Activated CD4-positive, alpha-beta T cell treated with anti-CD3 and anti-CD28 coated beads, Interleukin-2, amount 50 U/mL, for 16 hours (primary cell): ENCODE measurements at regions not wholly inside any gene's neighbourhood (a gene's known extent, or its start where the extent isn't known, plus 50 kb on each side); places are given as distances from the start of the nearest gene placed in this dataset.
"Not testable (repeated sequence)": the region's sequence is repeated elsewhere in the genome, so short reads cannot be mapped to it uniquely, and the experiment has no call there.

Experiments
- DNase-seq: peaks from one replicate; pipeline ENCODE4 v3.0.0-alpha.2; 2020

DNA sequence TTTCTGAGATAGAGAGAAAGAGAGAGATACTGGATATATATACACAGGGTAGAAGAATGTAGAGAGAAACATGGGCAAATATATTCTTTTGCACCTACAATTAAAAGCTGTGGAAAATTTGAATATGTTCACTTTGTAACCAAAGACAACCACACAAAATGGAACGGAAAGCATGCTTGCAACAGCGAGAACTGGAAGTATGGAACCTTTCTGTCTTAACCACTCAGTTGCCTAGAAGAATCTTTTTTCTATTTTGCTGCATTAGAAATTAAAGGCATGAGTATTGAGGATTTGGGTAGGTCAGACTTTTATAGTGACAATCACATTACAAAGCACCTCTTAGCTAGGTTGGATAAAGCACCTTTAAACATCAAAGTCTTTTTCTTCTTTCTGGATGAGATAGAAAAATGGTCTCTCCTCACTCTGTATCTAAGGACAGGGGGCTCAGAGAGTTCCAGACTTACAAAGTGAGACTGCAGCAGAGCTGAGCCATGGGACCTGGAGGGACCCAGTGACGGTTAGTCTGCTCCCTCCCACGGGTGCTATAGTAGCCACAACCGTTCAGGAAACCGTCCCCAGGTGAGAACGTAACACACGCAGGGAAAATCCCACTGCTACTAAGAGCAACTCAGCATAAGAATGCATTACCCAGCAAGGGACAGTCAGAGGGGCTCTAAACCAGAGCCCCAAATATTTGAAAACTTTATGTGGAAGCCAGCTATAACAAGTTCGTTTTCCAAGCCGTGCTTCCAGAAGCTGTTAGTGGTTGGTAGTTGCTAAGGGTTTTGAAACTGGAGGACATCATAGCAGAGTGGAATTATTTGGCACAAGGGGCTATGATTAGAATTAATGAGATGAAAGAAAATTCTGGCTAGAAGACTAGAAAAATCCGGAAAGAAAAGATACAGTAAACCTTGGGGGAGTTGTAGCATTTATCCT lies 97.1 kb downstream of the DAD1 start:
- peak; percentile 64 for DNase-seq

DNA sequence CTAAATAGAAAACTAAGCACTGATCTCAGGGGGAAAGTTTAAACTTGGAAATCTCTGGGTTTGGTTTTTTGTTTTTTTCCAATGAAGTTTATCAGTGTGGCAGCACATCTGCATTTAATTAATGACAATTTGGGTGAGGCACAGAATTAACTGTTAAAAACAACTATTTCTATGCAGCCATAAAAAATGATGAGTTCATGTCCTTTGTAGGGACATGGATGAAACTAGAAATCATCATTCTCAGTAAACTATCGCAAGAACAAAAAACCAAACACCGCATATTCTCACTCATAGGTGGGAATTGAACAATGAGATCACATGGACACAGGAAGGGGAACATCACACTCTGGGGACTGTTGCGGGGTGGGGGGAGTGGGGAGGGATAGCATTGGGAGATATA lies 98.0 kb downstream of the DAD1 start:
- not testable (repeated sequence) for DNase-seq

GRCh38 chr14:22489957-22490950 lies 98.8 kb downstream of the DAD1 start:
- peak; percentile 59 for DNase-seq

GRCh38 chr14:22489244-22489545 lies 99.8 kb downstream of the DAD1 start:
- no peak for DNase-seq

DNA sequence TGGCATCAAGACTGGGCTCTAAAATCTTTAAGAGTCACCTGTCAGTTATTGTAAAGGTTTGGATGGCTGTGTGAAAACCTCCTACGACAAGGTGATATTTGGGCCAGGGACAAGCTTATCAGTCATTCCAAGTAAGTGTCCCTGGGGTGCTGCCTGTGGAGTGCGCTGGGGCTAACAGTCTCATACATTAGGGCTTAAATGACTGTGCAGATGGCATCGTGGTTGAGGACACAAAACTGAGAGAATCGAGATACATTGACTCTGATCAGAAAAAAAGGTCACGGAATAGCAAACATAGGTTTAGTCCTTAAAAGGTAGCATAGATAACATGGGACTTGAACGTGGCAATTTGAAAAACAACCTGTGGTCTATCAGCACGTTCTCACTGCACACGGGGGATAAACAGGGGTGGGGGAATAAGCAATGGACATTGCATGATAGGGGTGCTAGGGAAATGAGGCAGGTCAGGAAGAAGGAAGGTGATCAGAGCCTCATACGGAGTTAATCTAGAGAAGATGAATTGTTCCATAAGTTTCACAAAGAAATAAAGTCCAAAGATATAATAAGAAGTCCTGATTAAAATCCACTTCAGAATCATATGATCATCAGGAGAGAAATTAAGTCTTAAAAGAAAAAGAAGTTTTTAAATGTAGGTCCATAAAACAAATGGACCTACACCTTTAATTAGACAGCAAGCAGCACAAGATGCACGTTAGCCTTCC lies 100.3 kb downstream of the DAD1 start:
- no peak for DNase-seq

GRCh38 chr14:22487941-22488340 lies 101.1 kb downstream of the DAD1 start:
- no peak for DNase-seq

DNA sequence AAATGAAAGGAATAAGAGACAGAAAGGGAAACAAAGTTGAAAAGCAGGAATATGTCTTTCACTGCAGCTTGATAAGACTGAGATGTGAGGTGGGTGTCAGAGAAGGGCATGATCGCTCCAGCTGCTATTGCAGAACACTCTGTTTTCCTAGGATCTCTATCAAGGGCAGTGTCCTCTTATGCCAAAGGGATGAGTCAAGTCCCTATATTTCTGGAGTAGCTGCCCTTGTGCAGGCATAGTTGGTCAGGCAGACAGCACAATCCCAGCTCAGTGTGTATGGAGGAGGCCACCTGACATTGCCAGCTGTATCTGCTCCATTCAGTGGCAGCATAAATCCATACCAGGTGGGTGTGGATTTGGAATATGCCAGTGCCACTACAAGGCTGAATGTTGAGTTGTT lies 101.6 kb downstream of the DAD1 start:
- no peak for DNase-seq

GRCh38 chr14:22486675-22487074 lies 102.3 kb downstream of the DAD1 start:
- DNase-seq: no peak

DNA sequence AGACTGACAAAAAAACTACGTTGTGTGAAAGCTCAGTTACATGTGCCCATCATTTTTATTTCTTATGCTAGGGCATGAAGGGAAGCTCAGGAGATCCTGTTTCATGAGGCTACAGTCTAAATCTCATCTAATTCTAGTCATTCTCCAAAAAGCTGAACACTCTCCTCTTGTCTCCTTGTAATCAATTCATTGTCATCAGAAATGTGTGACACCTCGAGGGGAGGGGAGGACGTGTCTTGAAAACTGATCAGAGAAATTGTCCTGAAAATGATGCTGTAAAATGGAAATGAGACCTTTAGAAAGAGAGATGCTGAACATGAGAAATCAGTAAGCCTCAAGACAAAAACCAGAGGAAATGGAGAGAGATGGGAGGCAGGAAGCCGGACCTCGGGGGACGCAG lies 103.4 kb downstream of the DAD1 start:
- DNase-seq: no peak

- DNase-seq: no peak
Measured at GRCh38 chr14:22485178-22485577, 103.8 kb downstream of the DAD1 start.

DNA sequence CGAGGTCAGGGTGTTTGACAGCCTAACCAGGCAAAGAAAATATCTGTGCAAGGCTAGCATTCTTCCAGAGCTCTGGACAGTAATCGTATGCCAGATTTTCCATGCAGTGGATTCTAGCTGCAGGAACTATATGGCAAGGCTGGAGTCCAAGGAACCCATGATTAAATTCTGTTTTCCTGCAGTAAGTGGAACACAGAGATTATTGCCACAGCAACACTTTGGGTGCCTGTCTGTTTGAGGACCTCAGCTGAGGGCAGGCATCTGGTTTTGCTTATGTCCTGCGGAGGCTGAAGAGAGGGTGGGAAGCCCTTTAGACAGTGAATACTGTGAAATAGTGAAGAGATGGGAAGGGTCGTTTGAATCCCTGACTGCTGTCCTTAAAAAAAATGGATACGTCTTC lies 104.4 kb downstream of the DAD1 start:
- DNase-seq: no peak

DNA sequence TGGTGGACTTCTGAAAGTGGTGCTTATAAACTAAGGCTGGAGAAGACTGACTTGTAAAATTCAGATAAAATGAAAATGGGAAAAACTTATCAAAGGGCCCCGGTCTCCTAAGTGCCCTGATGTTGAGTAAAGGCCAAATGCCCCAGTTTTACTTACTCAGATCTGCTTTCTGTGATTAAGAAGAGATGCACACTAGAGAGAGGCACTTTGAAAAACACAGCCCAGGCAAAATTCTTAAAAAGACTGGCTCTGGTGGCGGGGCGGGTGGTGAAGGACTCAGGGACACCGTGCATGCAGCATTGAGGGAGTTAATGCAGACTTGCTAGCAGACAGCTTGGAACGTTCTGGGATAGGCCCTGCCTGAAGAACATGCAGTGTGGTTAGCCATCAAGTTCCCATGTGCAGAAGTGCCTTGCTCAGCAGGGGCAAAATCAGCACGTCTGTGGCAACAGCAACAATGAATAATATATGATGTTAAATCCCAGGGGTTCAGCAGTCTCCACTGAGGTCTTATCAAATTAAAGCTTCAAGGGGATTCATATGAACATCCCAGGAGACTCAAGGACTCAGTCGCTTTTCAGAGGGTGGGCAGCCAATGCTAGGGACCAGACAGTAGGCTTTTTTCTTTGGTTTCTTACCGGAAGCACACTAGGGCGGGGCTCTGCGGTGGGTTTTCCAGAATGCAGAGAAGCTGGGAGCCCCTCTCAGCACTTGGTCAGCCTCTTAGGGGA lies 105.0 kb downstream of the DAD1 start:
- DNase-seq: no peak

- DNase-seq: no peak
Measured at GRCh38 chr14:22482782-22483553, 106.1 kb downstream of the DAD1 start.

GRCh38 chr14:22482085-22482694 lies 106.8 kb downstream of the DAD1 start:
- DNase-seq: no peak

GRCh38 chr14:22481546-22481945 lies 107.5 kb downstream of the DAD1 start:
- DNase-seq: no peak

DNA sequence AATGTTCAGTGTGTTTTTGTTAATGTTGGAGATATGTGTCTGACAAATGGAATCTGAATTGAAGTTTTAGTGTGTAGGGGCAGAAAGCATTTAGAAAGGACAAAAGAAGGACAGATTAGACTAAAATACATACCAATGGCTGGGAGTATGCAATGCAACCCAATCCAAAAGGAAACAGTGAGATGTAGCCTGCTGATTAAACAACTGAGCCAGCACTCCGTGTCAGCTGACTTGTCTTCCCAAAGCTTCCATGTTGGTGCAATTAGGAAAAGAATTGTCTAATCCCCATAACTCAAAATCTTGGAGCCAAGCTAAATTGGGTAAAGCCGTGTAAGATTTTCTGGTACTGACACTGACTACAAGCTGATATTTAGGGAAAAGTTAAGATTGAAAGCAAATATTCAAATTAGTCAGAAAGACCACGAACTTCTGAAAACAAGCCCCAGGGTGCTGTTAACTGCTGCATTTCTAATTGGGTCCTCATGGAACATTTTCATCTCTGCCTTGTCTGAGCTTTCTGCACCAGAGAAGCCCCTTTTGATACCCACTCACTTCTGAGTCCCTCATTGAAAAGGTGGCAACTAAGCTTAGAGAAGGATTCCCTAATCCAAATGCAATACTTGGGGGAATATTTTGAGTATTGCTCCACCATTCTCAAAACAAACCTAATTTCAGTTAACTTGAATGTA lies 109.1 kb downstream of the DAD1 start:
- no peak for DNase-seq

DNA sequence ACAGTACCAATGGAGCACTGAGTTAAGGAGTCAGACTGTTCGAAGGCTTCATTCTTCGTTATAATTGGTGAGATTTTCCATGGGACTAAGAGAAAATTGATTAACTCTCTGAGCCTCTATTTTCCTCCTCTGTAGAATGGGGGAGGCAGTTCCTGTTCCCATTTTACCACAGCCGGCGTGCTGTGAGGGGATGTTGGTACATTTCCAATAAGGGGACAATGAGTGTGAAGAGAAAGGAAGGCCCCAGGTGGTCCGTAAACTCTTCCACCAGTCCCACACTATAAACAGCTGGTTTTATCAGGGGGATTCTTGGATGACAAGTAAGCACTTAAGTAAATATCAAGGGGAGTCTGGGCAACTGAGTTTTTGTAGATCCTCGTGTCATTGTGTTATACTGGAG lies 109.9 kb downstream of the DAD1 start:
- DNase-seq: no peak

- DNase-seq: no peak
Measured at GRCh38 chr14:22478670-22479069, 110.4 kb downstream of the DAD1 start.

DNA sequence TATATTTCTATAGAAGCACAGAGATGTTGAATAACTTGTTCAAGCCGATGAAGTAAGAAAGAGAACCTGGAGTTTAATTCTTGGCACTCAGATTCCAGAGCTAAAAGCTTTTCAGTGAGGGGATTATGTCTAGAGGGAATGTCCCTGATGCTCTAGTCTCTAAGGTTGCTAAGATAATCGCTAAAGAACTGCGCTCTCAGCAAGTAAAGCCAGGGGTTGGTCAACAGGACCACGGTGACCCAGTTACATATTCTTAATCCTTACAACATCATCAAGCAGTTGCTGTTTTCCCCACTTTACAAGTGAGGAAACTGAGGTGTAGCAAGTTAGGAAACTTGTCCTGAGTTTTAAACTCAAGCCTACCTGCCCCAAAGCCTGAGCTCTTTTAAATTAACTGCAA lies 110.8 kb downstream of the DAD1 start:
- DNase-seq: no peak

DNA sequence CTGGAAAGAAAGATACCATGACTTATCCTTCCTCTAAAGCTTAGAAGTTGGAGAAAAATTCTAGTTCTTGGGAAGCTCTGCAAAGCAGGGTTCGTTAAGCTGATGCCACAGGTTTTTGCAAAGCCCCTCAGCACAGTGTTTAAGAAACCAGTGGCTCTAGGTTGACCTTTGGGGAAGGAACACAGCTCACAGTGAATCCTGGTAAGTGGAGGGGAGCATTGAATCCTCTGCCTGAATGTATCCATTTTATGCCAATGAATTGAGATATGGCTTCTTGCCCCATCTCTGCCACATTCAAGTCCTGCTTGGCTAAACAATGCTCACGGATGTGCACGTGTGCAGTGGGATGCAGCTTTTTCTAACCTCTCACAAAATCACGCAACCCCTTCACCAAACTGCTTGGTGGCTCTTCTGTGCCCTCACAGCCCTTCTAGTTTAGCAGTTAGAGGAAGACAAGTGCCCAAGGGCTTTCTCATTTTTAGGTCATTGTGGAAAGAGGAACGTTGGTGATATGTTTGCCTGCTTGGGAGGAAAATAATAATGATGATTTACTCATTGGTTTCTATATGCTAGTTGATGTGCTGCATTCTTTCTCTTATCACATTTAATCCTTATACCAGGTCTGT lies 111.3 kb downstream of the DAD1 start:
- no peak for DNase-seq
